GM18858 (cell line): ENCODE measurements at regions not wholly inside any gene's neighbourhood (a gene's known extent, or its start where the extent isn't known, plus 50 kb on each side); places are given as distances from the start of the nearest gene placed in this dataset.
A peak's percentile ranks its signal among the peaks of the same experiment; 100 is the strongest.
"Not testable (repeated sequence)": the region's sequence is repeated elsewhere in the genome, so short reads cannot be mapped to it uniquely, and the experiment has no call there.

ENCODE experiments used
- ATAC-seq: cut with Tn5 transposase; IDR thresholded peaks from one replicate; pipeline ENCODE4 v1.9.1; 2021; ENCODE audit not compliant: unreplicated experiment

- no peak for ATAC-seq
These were observed 105.4 kb upstream of the TLK1 start for GRCh38 chr2:171266102-171266501.

DNA sequence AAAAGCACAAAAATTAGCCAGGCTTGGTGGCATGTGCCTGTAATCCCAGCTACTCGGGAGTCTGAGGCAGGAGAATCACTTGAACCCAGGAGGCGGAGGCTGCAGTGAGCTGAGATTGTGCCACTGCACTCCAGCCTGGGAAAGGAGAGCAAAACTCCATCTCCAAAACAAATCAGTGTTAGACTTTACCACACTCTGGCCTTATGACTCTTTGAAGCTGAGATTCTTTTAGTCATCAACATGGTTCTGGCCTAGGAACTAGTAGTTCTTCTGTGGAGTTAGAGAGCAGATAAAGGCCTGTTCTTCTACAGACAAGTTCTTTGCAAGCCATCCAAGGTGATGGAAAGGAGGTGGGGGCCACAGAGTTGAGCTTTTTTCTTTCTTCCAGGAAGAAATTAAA lies 100.8 kb upstream of the TLK1 start:
- ATAC-seq, result not testable (repeated sequence)

GRCh38 chr2:171260471-171261424 lies 100.1 kb upstream of the TLK1 start:
- ATAC-seq, result no peak

- ATAC-seq, result no peak
These were observed 94.0 kb upstream of the TLK1 start for GRCh38 chr2:171254666-171255065.

GRCh38 chr2:171253900-171254650 lies 93.4 kb upstream of the TLK1 start:
- no peak for ATAC-seq

DNA sequence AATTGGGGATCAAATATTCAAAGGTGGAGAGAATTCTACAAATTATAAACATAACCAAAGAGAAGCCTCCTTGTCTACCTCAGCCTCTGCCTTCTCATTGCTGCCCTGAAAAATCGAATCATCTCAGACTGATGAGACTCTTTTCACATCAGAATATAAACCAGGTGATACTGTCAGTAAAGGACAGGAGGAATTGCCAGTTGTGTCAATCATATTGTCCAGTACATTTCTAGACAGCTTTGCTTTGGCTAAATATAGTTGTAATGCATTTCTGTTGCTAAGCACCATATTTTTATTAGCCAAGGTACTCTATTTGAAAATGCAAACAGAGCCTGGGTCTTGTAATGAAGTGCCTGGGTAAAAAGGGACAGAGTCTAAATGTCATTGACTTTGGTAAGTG lies 92.6 kb upstream of the TLK1 start:
- no peak for ATAC-seq

- ATAC-seq, result no peak
These were observed 89.0 kb upstream of the TLK1 start for GRCh38 chr2:171249689-171250088.

DNA sequence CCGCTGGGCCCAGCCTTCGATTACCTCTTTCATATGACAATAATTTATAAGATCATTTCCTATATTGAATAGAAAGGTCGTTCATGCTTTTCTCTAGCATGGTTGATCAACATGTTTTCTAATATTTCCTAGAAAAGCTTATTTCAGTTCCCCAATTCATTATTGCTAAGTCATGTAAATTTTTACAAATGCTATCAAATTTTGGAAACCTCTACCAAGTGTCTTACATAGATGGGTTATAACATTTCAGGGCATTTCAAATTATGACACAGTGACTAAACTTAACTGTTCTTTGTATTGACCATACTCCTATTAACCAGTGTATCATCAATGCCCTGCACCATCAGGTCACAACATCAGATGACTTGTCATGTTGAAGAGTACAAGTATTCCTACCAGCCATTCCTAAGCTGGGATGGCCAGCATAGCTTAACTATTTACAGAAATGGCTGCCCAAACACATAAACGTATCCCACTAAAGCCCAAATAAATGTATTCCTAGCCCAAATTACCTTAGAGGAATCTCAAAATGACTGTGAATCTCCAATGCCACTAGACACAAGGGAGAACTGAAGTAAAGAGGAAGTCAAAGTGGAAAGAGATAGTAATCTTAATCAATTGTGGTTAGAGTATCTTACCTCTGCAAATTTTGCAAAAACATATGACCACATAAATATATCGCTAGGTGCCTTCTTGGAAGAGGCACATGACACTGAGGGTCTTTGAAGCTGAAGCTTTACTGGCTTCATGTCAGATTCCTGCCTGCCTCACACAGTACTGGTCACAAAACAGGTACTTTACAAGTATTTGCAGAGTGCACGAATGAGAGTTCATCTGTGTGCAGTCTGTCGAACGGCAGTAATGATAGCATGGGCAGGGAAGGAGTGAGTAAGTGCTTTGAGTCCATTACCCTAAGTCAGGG lies 87.3 kb upstream of the TLK1 start:
- ATAC-seq, result peak; percentile 60

GRCh38 chr2:171244970-171245782 lies 84.5 kb upstream of the TLK1 start:
- ATAC-seq, result no peak

GRCh38 chr2:171244466-171244969 lies 83.8 kb upstream of the TLK1 start:
- no peak for ATAC-seq

DNA sequence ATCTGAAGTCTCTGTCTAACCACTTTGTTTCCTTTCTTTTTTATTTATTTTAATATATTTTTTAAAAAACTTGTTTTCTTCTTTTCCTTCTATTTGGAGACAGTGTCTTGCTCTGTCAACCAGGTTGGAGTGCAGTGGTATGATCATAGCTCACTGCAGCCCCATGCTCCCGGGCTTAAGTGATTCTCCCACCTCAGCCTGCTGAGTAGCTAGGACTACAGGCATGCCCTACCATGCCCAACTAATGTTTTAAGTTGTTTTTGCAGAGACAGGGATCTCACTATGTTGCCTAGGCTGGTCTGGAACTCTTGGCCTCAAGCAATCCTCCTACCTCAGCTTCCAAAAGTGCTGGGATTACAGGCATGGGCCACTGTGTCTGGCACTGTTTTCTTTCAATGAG lies 81.1 kb upstream of the TLK1 start:
- no peak for ATAC-seq

GRCh38 chr2:171238946-171239345 lies 78.3 kb upstream of the TLK1 start:
- no peak for ATAC-seq

GRCh38 chr2:171237751-171238505 lies 77.2 kb upstream of the TLK1 start:
- ATAC-seq, result no peak

DNA sequence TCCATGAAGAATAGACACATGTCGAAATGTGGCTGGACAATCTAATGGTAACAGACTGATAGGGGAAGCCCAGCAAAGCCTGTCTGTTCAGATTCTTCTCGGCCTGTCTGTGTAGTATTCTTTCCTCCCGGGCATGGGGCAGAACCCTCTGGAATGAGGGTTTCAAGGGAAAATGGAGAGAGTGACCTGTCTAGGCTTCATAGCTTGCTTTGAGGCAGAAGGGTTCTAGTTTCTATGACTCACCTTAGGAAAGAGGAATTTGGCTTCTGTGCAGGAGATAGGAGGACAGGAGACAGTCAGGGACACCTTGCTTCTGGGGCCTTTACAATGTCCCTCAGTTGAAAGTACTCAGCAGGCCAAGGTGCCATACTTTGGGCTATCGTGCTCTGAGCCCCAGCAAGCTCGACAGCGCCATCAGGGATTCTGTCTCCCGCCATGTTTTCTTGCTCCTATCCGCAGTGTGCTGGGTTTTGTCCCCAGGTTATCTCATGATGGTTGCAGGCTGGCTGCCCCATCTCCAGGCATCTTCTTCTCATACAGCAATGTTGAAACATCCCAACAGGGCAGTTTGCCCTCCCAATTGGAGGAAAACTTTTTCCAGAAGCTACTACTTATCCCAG lies 74.7 kb upstream of the TLK1 start:
- ATAC-seq, result no peak

DNA sequence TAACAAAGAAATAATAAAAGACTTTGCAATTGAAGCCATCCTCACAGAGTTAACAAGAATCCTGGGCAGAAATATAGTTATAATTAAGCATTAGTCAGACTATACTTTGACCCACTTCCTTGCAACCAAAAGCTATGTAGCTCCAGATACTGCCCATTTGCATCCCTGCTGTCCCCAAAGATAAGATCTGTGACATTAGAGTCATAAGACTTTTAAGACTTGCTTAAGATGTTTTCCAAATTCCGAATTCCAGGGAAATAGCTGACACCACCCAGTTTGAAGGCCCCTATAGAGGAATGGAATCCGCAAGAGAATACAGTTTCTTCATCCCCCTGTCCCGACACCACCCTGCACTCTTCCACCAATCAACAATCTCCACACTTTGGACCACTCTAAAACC lies 69.5 kb upstream of the TLK1 start:
- ATAC-seq, result no peak

DNA sequence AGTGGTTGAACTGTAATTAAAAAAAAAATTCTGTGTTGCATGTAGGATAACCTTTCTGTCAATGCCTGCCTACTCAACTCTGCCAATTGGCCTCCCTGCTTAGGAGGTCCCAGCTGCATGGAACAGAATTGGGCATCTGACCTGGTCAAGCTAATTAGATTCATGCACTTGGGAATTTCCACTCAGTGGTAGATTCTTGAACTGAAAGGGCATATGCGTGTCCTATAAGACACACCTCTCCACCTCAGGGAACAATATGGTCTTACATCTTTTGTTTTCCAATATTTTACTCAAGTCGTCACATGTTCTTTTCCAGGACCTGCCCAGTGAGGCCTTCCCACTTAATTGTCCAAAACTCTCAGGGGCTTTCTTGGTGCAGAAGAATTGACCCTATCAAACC lies 68.1 kb upstream of the TLK1 start:
- ATAC-seq, result no peak

DNA sequence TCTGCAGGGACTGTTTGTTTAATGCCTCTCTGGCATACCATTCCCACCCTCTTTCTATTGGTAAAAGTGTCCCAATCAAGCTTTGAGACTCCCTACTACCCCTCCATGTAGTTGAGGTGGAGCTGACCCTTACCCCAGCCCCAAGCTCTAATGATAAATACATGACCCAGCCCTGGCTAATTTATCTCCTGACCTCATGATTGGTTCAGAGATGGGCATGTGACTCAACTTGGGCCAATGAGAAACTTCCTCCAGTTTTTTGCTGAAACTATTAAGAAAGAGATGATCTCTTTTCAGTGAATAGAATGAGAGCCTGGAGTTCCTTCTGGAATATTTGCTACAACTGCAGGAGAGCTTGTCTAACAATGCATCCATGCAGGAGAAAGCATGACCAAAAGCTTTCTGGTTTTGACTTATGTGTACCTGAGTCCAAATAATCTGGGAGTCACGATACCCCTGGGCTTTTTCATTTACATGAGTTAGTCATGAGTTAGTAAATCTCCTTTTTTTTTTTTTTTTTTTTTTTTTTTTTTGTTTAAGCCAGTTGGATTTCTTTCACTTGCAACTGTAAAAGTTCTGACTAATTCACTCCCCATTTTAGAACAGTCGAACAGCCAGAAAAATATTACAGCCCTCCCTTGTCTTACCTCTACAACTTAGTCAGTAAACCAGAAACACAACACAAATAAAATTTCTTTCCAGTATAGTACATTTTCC lies 66.5 kb upstream of the TLK1 start:
- no peak for ATAC-seq

GRCh38 chr2:171226461-171226860 lies 65.8 kb upstream of the TLK1 start:
- ATAC-seq, result no peak
